GM12878 (cell line): ENCODE measurements at regions not wholly inside any gene's neighbourhood (a gene's known extent, or its start where the extent isn't known, plus 50 kb on each side); places are given as distances from the start of the nearest gene placed in this dataset.

Experiments used
- ATAC-seq: fragments of 200-7000 bp; cut with Tn5 transposase; 3 replicates; pipeline ENCODE4 v1.9.1; 2020; ENCODE audit warnings: mild to moderate bottlenecking, moderate library complexity
- BruUV-seq: library from RNA; stranded (reverse); fragments of 400-500 nt; replicated peaks from 2 replicates; lab custom pipeline; 2021; lab: Mats Ljungman, UMichigan
- CTCF ChIA-PET: fragments of 300-600 bp; sonication (Branson Sonifier 250); formaldehyde crosslinking; extraction: SDS; loops from one replicate; lab custom pipeline; 2021; ENCODE audit warnings: inconsistent platforms; lab: Yijun Ruan, JAX
- POLR2A ChIA-PET: fragments of 350-600 bp; formaldehyde crosslinking; extraction: SDS; loops from one replicate; lab custom pipeline; 2021; ENCODE audit warnings: inconsistent platforms; lab: Charles Lee
- RAD21 ChIA-PET: fragments of 300-600 bp; sonication (Branson Sonifier 250); formaldehyde crosslinking; loops from one replicate; lab custom pipeline; 2023; ENCODE audit warnings: antibody characterized with exemption; ENCODE audit not compliant: unreplicated experiment; lab: Charles Lee
- SMC1A ChIA-PET: fragments of 300-600 bp; sonication (Branson Sonifier 250); formaldehyde crosslinking; loops from one replicate; lab custom pipeline; 2023; ENCODE audit not compliant: unreplicated experiment, uncharacterized antibody; lab: Charles Lee
- DNase-seq: peaks from one replicate; pipeline ENCODE4 v3.0.0-alpha.2; 2011; ENCODE audit warnings: low read depth, low spot score
- FAIRE-seq: peaks from 3 replicates; lab custom pipeline; 2011; peaks lifted over from hg19 to GRCh38; lab: Jason Lieb, UNC
- H2AFZ ChIP-seq: 2 replicates; pipeline ENCODE4 v1.6.0; 2011; ENCODE audit warnings: low read depth, low read length, control low read depth; ENCODE audit not compliant: control insufficient read depth
- H3K27ac ChIP-seq: 2 replicates; pipeline ENCODE4 v1.5.1; 2011; ENCODE audit warnings: control low read depth; ENCODE audit not compliant: control insufficient read depth, insufficient read depth
- H3K27me3 ChIP-seq, 2 experiments: replicated peaks in 1 of 2; 2 replicates each; pipeline versions ENCODE4 v1.6.0 to v1.6.1; 2011; ENCODE audit warnings: low read length in 1 of 2; ENCODE audit not compliant: control insufficient read depth in 2 of 2, insufficient read depth in 2 of 2
- H3K36me3 ChIP-seq, 2 experiments: 2 replicates each; pipeline ENCODE4 v1.5.1; 2011; ENCODE audit warnings: low read length in 1 of 2; ENCODE audit not compliant: control insufficient read depth in 2 of 2, insufficient read depth in 2 of 2
- H3K4me1 ChIP-seq: 2 replicates; pipeline ENCODE4 v1.6.1; 2011; ENCODE audit warnings: mild to moderate bottlenecking, low read length, moderate library complexity, mixed read lengths; ENCODE audit not compliant: control insufficient read depth, insufficient read depth
- H3K4me2 ChIP-seq: 2 replicates; pipeline ENCODE4 v1.6.0; 2011; ENCODE audit warnings: control low read depth; ENCODE audit not compliant: control insufficient read depth, insufficient read depth
- H3K4me3 ChIP-seq: fragments of 200-600 bp; sonication (generic); 2 replicates; pipeline ENCODE4 v1.5.1; 2016
- H3K79me2 ChIP-seq: 2 replicates; pipeline ENCODE4 v1.6.0; 2011; ENCODE audit warnings: low read length; ENCODE audit not compliant: control insufficient read depth, insufficient read depth
- H3K9ac ChIP-seq: 2 replicates; pipeline ENCODE4 v1.8.0; 2011; ENCODE audit warnings: low read length, control low read depth, mixed read lengths; ENCODE audit not compliant: control insufficient read depth, insufficient read depth
- H3K9me3 ChIP-seq: replicated peaks from 3 replicates; pipeline ENCODE4 v1.5.1; 2011; ENCODE audit warnings: mild to moderate bottlenecking, low read length; ENCODE audit not compliant: control insufficient read depth, insufficient read depth
- H4K20me1 ChIP-seq: 2 replicates; pipeline ENCODE4 v1.6.0; 2011; ENCODE audit not compliant: control insufficient read depth, insufficient read depth
- SUZ12 ChIP-seq: fragments of 200-600 bp; sonication (generic); IDR thresholded peaks from one replicate; pipeline ENCODE4 v1.6.1; 2018; ENCODE audit warnings: antibody characterized with exemption, mild to moderate bottlenecking; ENCODE audit not compliant: unreplicated experiment
- ZNF24 ChIP-seq: fragments of 450-650 bp; IDR thresholded peaks from 2 replicates; pipeline ENCODE4 v1.6.1; 2017; ENCODE audit warnings: antibody characterized with exemption, mild to moderate bottlenecking
- ZSCAN29 ChIP-seq: fragments of 450-650 bp; IDR thresholded peaks from 2 replicates; pipeline ENCODE4 v1.6.1; 2017; ENCODE audit warnings: mild to moderate bottlenecking, moderate library complexity
- WGBS: methylation state at CpG from one replicate; pipeline ENCODE4 v1.1.6; 2016; ENCODE audit warnings: low lambda C conversion rate; ENCODE audit not compliant: insufficient replicate concordance, insufficient coverage; ENCODE audit errors: missing lambda C conversion rate; 5-methylcytosine and 5-hydroxymethylcytosine counted together
- in situ Hi-C: fragments of 300-500 bp; cut with MboI; formaldehyde crosslinking; loops from 9 replicates; pipeline ENCODE4 v1.14.3; 2018; ENCODE audit warnings: mixed read lengths
- intact Hi-C: fragments of 100-400 bp; cut with micrococcal nuclease; formaldehyde crosslinking; loops from one replicate; pipeline ENCODE4 v1.14.2; 2022; ENCODE audit not compliant: unreplicated experiment
- TF ChIP-seq, protein P1 (sequence below): IDR thresholded peaks from 2 replicates; pipeline ENCODE4 v1.6.1; 2011; ENCODE audit warnings: mild to moderate bottlenecking, low read depth, low read length, moderate library complexity; ENCODE audit not compliant: insufficient replicate concordance

DNA sequence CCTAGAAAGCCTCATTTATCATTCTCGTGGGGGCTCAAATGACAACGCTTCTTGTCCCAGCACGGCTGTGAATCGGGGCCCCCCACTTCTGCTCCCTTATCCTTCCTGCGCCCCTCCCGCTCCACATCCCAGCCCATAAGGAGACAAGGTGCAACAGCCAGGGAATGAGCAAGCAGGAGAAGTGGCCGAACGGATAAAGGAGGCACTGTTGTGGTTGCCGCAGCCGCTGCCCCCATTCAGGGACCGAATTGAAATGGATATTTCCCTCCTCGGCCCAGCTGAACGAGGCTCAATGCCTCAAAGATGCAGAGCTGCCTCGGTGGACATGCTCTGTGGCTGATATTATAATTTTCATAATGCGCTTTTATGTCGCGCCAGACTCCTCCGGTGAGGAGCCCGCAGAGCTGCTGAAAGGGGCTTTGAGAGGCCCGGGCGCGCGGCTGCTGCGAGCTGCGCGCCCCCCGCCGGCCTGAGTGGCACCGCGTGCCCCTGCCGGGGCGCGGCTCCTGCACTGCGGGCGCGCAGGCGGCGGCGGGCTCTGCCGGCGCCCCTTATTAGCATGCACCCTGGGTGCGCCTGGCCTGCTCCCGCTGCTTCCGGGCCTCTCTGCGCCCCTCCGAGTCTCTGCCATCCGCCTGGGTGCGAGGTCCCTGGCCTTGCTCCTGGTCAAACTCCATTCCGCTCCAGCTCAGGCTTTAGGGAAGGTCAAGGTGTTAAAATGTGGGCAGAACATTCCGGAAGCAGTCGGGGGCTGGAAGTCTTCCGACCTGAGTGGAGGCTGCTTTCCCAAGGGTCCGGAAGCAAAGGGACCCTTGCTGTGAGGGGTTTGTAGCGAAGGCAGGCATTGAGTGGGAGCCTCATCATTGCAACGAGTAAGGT lies 68.2 kb upstream of the TMEM33 start:
- no peak for FAIRE-seq
- no peak for DNase-seq
- Histone ChIP-seq H3K4me1 (peaks cover 4% of the 10 kb centered on the region), H3K4me2 (no peak overlapping the region), H3K27me3 (peaks cover 12 to 14% of the 10 kb centered on the region in 2 experiments), H3K36me3 (no peaks in the 10 kb centered on the region), H2AFZ (no peak overlapping the region), H3K79me2 (no peaks in the 10 kb centered on the region), H3K27ac (no peak overlapping the region), H3K9me3 (no peaks in the 10 kb centered on the region; the same call in 2 of the 3 replicates), H3K4me3 (no peak overlapping the region), H4K20me1 (no peaks in the 10 kb centered on the region), H3K9ac (no peak overlapping the region)
- intact Hi-C loops (no loop called here), in situ Hi-C loops (no loop called here)
- SMC1A ChIA-PET = no interaction called here
- WGBS = 13% methylated on average over 54 of the region's 55 CpGs
- RAD21 ChIA-PET = no interaction called here
- BruUV-seq = no TSS peak
- no peak for ATAC-seq
- POLR2A ChIA-PET = no interaction called here
- CTCF ChIA-PET = interaction anchor here (0.6 kb wide), 1 partner anchor 744 kb away, joined by 3 read pairs; no protein-coding TSS in a partner anchor
- TF ChIP-seq ZNF24 (no peak), SUZ12 (peak; percentile 77), ZSCAN29 (no peak)
- TF ChIP-seq, protein P1, sequence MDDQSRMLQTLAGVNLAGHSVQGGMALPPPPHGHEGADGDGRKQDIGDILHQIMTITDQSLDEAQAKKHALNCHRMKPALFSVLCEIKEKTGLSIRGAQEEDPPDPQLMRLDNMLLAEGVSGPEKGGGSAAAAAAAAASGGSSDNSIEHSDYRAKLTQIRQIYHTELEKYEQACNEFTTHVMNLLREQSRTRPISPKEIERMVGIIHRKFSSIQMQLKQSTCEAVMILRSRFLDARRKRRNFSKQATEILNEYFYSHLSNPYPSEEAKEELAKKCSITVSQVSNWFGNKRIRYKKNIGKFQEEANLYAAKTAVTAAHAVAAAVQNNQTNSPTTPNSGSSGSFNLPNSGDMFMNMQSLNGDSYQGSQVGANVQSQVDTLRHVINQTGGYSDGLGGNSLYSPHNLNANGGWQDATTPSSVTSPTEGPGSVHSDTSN = no peak
